NCI-H2107 treated with DMSO at 0.1 percent for 48 hours (cell line): ENCODE measurements at regions not wholly inside any gene's neighbourhood (a gene's known extent, or its start where the extent isn't known, plus 50 kb on each side); places are given as distances from the start of the nearest gene placed in this dataset.
"Not testable (repeated sequence)": the region's sequence is repeated elsewhere in the genome, so short reads cannot be mapped to it uniquely, and the experiment has no call there.

Experiments used
- DNase-seq: peaks from one replicate; lab custom pipeline; 2025; ENCODE audit not compliant: unreplicated experiment; lab: John Stamatoyannopoulos, UW

DNA sequence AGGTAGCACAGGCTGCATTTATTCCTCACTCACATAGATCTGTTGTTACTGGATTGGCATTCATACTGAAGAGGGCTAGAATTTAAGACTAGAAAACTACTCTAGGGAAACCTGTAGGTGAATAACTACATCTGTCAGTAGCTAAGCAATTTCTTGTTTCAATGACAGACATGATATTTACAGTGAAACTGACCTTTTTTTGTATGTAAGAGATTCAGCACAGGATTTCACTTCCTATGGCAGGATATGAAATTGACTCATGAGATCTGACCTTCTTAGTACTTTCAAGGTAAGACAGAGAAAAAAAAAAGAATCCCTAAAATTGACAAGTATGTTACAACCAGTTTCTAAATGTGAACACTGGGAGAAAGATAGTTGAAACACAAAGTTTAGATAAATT lies 189.8 kb upstream of the SLC16A7 start:
- DNase-seq, result no peak

DNA sequence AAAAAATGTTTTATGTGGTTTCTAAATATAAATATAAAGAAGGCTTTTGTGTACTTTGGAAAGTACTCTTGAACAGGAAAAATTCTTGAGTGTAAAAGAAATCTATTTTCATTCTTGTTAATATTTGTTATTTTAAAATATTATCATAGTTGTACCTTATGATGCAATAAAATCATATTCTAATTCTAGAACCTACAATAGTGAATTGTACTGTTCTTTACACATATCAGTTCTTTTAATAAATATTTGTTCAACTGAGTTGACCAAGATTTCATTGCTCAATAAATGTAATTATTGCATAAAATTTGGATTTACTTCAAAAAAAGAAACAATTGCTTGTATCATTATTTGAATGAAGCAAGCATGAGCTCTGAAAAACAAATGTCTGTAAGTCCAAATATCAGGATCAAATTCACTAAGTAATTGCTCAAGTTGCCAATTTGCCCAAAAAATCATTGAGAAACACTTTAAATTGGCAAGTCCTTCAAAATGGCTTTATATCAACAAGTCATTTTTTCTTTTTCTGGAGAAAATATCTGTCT lies 191.6 kb upstream of the SLC16A7 start:
- DNase-seq, result no peak

DNA sequence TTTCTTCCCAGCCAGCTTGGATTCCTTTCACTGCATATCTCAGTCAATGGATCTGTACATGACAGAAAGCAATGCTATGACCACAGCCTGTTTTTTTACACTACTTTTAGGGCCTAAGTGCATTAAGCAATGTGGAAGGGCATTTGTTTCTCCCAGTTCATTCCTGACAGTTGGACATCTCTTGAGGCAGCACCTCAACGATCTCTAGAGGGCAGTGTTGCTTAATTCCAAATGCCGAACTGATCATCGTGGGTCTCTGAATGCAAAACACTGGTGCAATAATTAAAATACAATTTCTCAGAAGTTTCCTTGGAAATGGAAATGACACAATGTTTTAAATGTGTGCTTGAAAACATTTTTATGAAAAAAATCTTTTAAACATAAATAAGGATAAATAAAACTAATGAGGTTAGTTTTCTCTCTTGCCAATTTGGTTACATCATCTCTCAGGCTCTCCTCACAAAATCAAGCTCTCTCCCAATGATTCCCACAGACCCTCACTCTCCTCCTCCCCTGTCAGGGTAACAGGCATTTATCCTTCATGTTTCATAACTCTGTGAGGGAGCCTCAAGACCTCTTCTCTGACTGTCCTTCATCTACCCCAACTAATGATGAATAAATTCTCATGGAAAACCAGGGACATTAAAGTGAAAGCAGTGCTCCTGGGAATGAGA lies 192.4 kb upstream of the SLC16A7 start:
- DNase-seq, result peak; percentile 33

DNA sequence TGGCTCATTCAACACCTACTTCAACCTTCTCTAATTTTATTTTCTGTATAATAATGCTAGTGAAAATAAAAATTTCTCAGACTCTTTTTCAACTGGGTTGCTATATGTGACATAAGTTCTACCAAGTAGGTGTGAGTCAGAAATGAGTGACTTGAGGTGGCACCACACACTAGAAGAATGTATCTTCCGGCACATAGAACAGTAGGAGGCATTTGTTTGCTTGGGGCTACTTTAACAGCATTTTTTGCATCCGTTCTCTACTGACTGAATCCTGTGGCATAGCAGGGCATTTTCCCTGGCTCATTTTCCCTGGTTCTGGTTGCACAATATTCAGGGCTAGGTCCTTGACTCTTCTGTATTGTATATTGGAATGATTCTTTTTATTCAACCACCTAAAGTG lies 194.0 kb upstream of the SLC16A7 start:
- DNase-seq, result no peak

DNA sequence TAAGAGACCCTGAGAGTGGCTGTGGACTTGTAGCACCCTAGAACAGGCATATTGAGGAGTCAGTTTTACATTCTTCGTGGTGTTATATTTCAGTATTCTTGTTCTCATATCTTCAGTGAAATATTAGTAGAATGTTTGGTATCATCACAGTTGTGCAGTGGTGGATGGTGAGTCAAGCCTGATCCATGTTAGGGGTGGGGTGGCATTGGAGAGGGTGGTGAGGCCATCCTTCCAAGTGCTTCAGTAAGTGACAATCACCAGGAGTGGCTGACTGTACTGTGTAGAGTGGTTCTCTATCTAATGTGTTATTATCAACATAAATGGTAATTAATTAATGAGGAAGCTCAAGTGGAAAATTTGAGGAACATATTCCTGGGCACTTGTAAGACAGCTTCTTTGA lies 197.7 kb upstream of the SLC16A7 start:
- no peak for DNase-seq

DNA sequence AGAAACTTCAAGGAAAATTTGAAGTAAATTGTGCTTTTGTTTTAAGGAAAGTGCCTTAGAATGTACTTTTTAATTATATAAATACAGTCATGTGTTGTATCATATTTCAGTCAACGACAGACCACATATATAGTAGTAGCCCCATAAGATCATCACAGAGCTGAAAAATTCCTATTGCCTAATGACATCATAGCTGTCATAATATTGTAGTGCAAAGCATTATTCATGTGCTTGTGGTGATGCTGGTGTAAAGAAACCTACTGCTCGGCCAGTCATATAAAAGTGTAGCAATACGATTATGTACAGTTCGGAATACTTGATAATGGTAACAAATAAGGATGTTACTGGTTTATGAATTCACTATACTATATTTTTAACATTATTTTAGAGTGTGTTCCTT lies 198.9 kb upstream of the SLC16A7 start:
- DNase-seq, result no peak

DNA sequence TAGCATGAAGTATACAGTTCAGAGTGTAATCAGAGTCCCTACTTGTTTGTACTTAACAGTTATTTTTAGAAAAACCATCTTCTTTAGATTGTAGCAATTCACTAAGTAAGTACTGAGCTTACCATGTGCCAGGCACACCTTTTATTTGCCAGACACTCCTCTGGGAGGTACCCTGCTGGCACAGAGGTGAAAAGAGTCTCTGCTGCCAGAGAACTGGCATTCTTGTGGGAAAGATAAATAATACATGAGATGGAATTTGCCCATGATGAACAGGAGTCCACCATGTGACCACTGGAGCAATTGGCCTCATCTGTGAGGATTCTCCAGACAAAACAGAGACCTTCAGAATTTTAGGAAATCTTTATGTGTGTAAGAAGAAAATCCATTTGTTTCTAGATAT lies 199.3 kb upstream of the SLC16A7 start:
- DNase-seq, result no peak

DNA sequence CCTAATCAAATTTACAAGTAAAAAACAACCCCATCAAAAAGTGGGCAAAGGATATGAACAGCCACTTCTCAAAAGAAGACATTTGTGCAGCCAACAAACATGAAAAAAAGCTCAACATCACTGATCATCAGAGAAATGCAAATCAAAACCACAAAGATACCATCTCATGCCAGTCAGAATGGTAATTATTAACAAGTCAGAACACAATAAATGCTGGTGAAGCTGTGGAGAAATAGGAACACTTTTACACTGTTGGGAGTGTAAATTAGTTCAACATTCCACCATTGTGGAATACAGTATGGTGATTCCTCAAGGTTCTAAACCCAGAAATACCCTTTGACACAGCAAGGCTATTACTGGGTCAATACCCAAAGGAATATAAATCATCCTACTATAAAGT lies 200.5 kb upstream of the SLC16A7 start:
- not testable (repeated sequence) for DNase-seq

DNA sequence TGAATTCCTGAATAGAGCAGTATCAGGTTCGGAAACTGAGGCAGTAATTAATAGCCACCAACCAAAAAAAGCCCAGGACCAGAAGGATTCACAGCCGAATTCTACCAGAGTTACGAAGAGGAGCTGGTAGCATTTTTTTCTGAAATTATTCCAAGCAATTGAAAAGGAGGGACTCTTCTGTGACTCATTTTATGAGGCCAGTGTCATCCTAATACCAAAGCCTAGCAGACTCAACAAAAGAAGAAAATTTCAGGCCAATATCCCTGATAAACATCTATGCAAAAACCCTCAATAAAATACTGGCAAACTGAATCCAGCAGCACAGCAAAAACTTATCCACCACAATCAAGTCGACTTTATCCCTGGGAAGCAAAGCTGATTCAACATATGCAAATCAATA lies 202.3 kb upstream of the SLC16A7 start:
- DNase-seq, result no peak

DNA sequence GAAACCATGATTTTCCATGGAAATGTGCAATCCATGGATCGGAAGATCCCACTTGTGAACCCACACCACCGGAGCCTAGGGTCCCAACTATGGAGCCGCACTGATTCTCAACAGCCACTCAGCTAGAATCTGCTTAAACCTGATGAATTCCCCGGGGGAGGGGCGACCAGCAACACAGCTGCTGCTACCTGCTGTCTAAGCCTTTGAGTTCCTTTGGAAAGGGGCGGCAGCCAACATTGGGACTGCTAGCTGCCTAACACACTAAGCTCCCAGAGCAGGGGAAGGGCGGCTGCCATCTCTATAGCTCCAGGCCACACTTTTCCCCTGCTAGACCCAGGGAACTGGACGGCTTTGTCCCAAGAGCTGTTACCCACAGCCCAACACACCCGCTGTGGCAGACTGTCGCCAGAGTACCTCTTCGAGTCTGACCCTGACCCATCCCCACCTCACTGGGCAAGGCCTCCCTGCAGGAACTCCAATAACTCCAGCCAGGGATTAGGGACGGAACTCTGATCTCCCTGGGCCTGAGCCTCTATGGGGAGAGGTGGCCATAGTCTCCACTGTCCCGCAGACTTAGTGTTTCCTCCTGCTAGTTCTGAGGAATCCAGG lies 205.8 kb upstream of the SLC16A7 start:
- no peak for DNase-seq

DNA sequence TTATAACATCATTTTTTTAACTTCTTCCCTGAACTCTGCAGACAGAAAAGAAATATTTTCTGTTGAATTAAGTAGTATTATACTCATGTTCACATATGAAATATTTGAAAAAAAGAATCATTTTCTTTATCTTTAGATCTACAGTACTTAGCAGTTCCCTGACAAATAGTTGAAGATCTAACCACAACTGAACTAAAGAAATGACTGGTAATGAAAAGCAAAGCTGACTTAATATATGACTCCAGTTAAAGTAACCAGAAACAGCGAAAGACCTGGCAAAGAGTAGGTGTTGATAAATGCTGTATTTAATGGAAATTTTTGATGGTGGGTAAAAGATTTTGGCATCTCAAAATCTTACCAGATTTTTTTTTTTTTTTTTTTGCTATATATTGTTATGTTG lies 207.1 kb upstream of the SLC16A7 start:
- no peak for DNase-seq

DNA sequence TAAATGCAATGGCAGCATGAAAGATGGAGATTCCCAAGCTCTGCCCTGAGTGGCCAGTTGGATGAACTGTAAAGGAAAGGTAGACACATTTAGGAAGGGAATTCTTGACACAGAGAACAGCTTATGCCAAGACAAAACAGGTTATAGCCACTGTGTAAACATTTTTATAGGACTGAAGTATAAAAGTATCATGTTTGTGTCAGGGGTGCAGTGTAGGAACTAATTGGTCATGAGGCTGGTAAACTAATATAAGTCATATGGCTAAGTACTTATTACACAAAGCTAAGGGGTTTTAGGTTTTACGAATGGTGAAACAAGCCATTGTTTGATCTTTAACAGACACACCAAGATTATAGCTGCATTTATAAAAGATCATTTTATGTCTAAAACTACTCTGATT lies 207.7 kb upstream of the SLC16A7 start:
- DNase-seq, result no peak

DNA sequence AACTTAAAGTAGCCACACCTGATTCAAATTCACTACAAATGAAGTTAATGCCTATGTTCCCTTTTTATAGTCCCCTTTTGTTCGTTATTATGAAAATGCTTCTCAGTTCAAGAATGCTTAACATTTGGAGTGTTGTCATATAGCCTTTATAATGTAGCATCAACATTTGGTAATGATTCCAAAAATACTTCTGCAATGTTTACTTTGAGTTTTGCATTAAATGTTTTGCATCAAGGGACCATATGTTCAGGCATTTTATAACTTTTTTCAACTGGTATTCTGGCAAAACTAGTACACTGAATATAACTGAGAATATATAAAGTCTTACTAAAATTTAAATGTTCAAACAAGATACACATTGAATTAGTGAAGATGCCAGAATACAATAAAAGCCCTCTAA lies 209.6 kb upstream of the SLC16A7 start:
- no peak for DNase-seq

DNA sequence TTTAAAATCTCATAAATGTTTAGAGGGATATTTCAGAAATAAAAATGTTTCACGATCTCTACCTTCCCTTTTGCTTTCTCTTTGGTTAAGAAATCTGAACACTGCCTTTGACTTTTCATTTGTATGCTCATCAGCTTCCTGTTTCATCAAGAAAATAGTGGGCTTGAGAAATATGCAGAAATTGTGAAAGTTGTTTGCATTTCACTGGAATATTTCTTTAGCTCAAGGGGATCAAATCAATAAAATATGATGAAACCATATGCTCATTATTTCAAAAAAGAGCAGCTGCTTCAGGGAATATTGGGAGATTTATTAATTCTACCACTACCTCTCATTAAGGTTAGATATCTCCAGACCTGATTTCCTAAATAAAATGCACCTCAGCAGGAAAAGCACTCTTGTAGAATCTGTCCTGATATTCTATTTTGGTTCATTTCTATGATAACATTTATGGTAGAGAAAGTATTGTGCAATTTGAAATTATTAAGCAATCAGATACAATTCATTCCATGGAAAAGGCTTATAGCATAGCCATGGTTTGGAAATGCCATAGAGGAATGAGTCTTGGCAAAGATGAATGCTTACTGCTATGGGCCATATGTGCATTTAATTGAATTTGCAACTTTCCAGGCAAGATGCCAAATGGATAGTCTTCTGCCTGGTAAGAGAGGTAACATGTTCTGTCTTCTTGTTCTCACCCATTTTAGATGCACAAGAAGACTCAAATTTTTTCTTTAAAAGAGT lies 212.6 kb upstream of the SLC16A7 start:
- DNase-seq, result no peak

DNA sequence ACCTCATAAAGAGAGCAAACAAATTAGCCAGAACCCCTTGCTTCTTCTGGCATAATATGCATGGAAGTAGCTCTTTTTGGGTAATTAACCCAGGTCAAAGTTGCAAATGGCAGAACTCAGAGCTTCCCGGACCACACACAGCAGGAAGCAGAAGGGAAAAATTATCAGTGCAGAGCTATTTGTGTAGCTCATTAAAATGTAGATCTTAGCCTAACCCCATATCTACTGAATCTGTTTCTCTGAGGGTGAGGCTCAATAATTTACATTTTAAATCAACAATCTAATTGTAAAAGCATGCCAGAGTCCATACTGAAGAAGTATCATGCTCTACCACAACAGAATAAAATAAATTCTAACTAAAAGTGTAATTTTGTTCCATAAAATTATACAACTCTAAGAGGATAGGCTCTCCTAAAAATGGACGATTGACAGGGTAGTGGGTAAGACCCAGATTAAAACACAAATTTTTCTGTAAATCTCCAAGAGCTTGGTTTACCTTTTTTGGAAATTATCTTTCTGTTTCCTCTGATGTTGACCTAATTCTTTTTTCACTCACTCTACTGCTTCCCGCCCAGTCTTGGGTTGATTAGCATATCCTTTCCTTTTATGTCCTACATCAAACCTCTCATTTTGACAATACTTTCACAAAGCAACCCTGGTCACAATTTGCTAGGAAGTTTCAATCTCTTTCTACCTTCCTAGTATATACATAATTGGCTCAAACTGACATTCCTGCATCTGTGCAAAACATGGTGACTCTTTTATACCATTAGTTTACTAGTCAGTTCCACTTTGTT lies 213.3 kb upstream of the SLC16A7 start:
- no peak for DNase-seq

DNA sequence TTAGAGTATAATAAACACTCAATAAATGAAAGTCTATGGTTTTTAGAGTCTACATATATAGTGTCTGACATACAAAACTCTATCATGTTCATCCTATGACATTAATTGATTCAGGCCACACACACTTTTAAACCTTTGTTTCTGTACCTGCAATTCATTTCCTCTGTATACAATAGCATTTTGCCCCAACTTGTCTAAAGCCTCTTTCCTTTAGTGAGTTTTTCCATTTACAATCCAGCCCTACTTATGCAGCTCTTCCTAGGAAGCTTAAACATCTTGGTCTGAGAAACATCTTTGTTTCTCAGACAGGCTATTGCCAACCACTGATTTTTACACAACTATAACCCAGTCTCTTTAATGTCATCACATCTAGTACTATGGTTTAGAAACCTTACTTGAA lies 214.7 kb upstream of the SLC16A7 start:
- no peak for DNase-seq

DNA sequence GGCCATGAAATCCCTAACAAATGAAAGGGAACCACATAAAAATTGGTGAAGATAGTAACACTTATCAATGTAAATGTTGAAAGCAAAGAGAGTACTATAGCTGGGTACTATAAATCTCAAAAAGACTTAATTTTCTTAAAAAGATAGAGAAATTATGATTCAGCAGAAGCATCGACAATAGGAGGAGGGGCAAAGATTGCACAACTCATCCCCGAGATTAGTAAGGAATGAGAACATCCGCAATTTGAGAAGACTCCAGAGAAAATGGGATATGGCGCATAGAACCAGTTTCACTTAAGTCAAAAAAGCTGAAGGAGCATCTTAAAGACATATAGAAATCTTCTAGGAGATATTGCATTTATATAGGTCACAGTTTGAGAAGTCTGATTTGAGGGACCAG lies 220.2 kb upstream of the SLC16A7 start:
- DNase-seq, result no peak

DNA sequence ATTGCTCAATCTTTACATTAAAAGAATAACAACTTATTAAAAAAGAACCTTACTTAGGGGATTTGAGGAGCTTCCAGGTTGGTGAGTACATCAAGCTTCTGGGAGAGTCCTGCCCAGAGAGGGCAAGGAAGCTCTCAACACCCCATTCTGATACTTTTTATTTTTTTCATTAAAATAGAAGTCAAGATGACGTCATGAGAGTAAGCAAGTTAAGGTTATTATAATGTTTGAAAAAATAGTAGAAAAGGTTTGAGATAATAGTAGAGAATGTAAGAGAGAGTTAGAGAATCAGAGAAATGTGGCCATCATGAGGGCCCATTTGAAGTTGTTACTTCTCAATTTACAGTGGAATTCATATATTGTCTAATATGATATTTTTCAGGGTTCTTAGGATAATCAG lies 221.0 kb upstream of the SLC16A7 start:
- no peak for DNase-seq

DNA sequence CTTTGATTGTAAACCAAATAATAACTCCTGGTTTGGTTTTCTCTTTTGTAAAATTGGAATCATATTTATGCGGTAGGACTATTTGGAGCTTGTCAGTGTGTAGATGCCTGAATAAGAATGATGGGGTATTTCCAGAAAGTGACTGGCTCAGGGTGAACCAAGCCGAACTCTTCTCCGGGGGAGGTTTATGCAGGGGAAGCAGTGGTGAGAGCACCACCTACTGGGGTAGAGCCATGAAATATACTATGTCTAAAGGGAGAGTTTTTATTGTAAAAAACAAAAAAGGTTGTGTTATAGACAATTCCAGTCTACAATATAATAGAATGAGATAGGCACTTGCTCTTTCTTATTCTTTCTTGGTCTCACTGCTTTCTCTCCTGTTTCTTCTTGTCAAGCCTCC lies 222.9 kb upstream of the SLC16A7 start:
- DNase-seq, result no peak

DNA sequence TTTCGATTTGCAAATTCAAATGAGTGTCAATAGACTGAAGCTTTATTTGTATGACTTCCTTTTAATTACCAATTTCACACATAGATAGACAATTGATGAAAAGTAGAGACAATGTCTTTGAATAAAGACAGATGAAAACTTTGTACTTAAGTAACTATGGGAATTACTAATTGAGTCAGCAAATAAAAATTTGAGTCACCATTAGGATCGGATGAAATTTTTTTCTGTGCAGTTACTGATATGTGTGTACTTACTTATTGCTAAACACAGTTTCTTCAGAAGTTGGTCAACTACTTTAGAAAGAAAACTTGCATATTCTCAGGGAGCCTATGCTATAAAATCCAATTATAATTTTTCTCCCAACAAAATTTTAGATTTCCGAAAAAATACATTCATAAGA lies 224.9 kb upstream of the SLC16A7 start:
- DNase-seq, result no peak

DNA sequence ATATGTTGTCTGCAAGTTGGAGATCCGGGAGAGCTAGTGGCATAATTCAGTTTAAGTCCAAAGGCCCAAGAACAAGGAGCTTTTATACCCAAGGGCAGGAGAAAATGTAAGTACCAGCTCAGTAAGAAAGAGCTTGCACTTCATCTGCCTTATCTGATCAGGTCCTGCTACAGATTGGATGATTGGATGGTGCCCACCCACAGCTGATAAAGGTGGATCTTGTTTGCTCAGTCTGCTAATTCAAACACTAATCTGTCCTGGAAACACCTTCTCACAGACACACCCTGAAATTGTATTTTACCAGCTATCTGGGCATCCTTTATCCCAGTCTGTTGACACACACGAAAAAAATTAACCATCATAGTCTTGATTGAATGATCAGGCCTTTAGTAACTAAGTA lies 230.7 kb upstream of the SLC16A7 start:
- no peak for DNase-seq
